SK-N-SH (cell line): ENCODE measurements at regions not wholly inside any gene's neighbourhood (a gene's known extent, or its start where the extent isn't known, plus 50 kb on each side); places are given as distances from the start of the nearest gene placed in this dataset.

ENCODE experiments used
- CTCF ChIA-PET: fragments of 300-600, 350-600 bp; formaldehyde crosslinking; extraction: SDS; loops from one replicate; lab custom pipeline; 2021; lab: Yijun Ruan, JAX
- POLR2A ChIA-PET: fragments of 350-600 bp; sonication (Branson Sonifier 250); formaldehyde crosslinking; extraction: SDS; loops from one replicate; lab custom pipeline; 2020; ENCODE audit warnings: antibody characterized with exemption, inconsistent platforms; lab: Yijun Ruan, JAX
- DNase-seq: peaks from one replicate; pipeline ENCODE4 v3.0.0; 2012
- H2AFZ ChIP-seq: fragments of 200-600 bp; sonication (generic); 2 replicates; pipeline ENCODE4 v1.8.1; 2016; ENCODE audit warnings: antibody characterized with exemption, mild to moderate bottlenecking, low read depth
- H3F3A ChIP-seq: fragments of 200-600 bp; sonication (generic); replicated peaks from 2 replicates; pipeline ENCODE3; 2016; ENCODE audit warnings: antibody characterized with exemption, mild to moderate bottlenecking; ENCODE audit not compliant: insufficient read depth
- H3K27ac ChIP-seq, 2 experiments: fragments of 200-500 bp in 1 of 2; fragments of 200-600 bp in 1 of 2; sonication (Bioruptor generic) in 1 of 2; sonication (generic), shearing (Covaris generic) in 1 of 2; 2 replicates each; pipeline versions ENCODE4 v1.5.1 to v1.6.1; 2014 to 2016; ENCODE audit warnings: low read depth in 2 of 2, inconsistent platforms in 1 of 2, low read length in 1 of 2, mild to moderate bottlenecking in 1 of 2, mixed read lengths in 1 of 2
- H3K27me3 ChIP-seq: fragments of 200-600 bp; sonication (generic), shearing (Covaris generic); 2 replicates; pipeline ENCODE4 v1.6.1; 2016; ENCODE audit warnings: mixed run types; ENCODE audit not compliant: insufficient read depth
- H3K36me3 ChIP-seq, 2 experiments: fragments of 200-500 bp in 1 of 2; fragments of 200-600 bp in 1 of 2; sonication (Bioruptor generic) in 1 of 2; sonication (generic) in 1 of 2; replicated peaks in 1 of 2; 2 replicates each; pipeline versions ENCODE3 to v1.5.1; 2014 to 2016; ENCODE audit warnings: low read length in 1 of 2, mild to moderate bottlenecking in 1 of 2; ENCODE audit not compliant: insufficient read depth in 2 of 2, control insufficient read depth in 1 of 2
- H3K4me1 ChIP-seq, 2 experiments: fragments of 200-500 bp in 1 of 2; fragments of 200-600 bp in 1 of 2; sonication (Bioruptor generic) in 1 of 2; sonication (generic), shearing (Covaris generic) in 1 of 2; 2 replicates each; pipeline versions ENCODE4 v1.5.1 to v1.6.1; 2014 to 2016; ENCODE audit warnings: low read depth in 1 of 2, low read length in 1 of 2, mixed run types in 1 of 2; ENCODE audit not compliant: insufficient read depth in 2 of 2, control insufficient read depth in 1 of 2
- H3K4me2 ChIP-seq: fragments of 200-600 bp; sonication (generic), shearing (Covaris generic); 2 replicates; pipeline ENCODE4 v1.6.1; 2017; ENCODE audit warnings: mixed run types
- H3K4me3 ChIP-seq, 2 experiments: fragments of 200-500 bp in 1 of 2; fragments of 200-600 bp in 1 of 2; sonication (Bioruptor generic) in 1 of 2; sonication (generic), shearing (Covaris generic) in 1 of 2; 2 replicates each; pipeline versions ENCODE4 v1.5.1 to v1.8.1; 2014 to 2016; ENCODE audit warnings: low read depth in 2 of 2, inconsistent platforms in 1 of 2, low read length in 1 of 2, mild to moderate bottlenecking in 1 of 2, mixed read lengths in 1 of 2, moderate library complexity in 1 of 2
- H3K79me2 ChIP-seq: fragments of 200-600 bp; sonication (generic); 2 replicates; pipeline ENCODE4 v1.8.1; 2017; ENCODE audit warnings: mild to moderate bottlenecking; ENCODE audit not compliant: insufficient read depth
- H3K9ac ChIP-seq: fragments of 200-600 bp; sonication (generic); 2 replicates; pipeline ENCODE4 v1.6.1; 2017; ENCODE audit warnings: mixed run types
- H3K9me2 ChIP-seq: fragments of 200-600 bp; sonication (generic); 2 replicates; pipeline ENCODE4 v1.6.1; 2017; ENCODE audit warnings: mixed run types
- H3K9me3 ChIP-seq: fragments of 200-600 bp; sonication (generic); 2 replicates; pipeline ENCODE4 v1.6.1; 2017; ENCODE audit warnings: mixed run types, mild to moderate bottlenecking, moderate library complexity
- H4K20me1 ChIP-seq: fragments of 200-600 bp; sonication (generic); 2 replicates; pipeline ENCODE4 v1.6.1; 2017; ENCODE audit warnings: mild to moderate bottlenecking, mixed run types; ENCODE audit not compliant: insufficient read depth
- CHD2 ChIP-seq: fragments of 150-350 bp; IDR thresholded peaks from 2 replicates; pipeline ENCODE4 v1.6.1; 2018; ENCODE audit warnings: low read length; ENCODE audit not compliant: partially characterized antibody
- FOXJ3 ChIP-seq: sonication (generic); formaldehyde crosslinking; IDR thresholded peaks from 2 replicates; pipeline ENCODE4 v1.5.1; 2020; ENCODE audit warnings: mild to moderate bottlenecking, missing genetic modification reagents
- FOXM1 ChIP-seq: IDR thresholded peaks from 2 replicates; pipeline ENCODE4 v1.4.0; 2012; ENCODE audit warnings: low read depth, mild to moderate bottlenecking
- JUND ChIP-seq: IDR thresholded peaks from 2 replicates; pipeline ENCODE4 v1.4.0; 2012
- NRF1 ChIP-seq: IDR thresholded peaks from 2 replicates; pipeline ENCODE4 v1.6.1; 2012; ENCODE audit warnings: low read depth, mild to moderate bottlenecking, low read length
- POLR2AphosphoS5 ChIP-seq: IDR thresholded peaks from 2 replicates; pipeline ENCODE4 v1.6.1; 2012; ENCODE audit warnings: low read depth, low read length
- RAD21 ChIP-seq: IDR thresholded peaks from 2 replicates; pipeline ENCODE4 v1.6.1; 2012; ENCODE audit warnings: mild to moderate bottlenecking, low read length
- RCOR1 ChIP-seq: fragments of 150-350 bp; IDR thresholded peaks from 2 replicates; pipeline ENCODE4 v1.6.1; 2017; ENCODE audit warnings: antibody characterized with exemption, low read length
- RFX5 ChIP-seq: IDR thresholded peaks from 2 replicates; pipeline ENCODE4 v1.6.1; 2012; ENCODE audit warnings: mild to moderate bottlenecking, improper control_type of control experiment, low read length
- TEAD4 ChIP-seq: IDR thresholded peaks from 2 replicates; pipeline ENCODE4 v1.4.0; 2012; ENCODE audit warnings: mild to moderate bottlenecking, borderline replicate concordance; ENCODE audit not compliant: insufficient read depth
- YY1 ChIP-seq: IDR thresholded peaks from 2 replicates; pipeline ENCODE4 v1.4.0; 2012; ENCODE audit warnings: low read depth, mild to moderate bottlenecking
- WGBS: methylation state at CpG from one replicate; pipeline ENCODE4 v1.1.6; 2017; ENCODE audit warnings: low lambda C conversion rate; 5-methylcytosine and 5-hydroxymethylcytosine counted together
- TF ChIP-seq, protein P1 (sequence below): fragments of 150-350 bp; IDR thresholded peaks from 2 replicates; pipeline ENCODE4 v1.6.1; 2016; ENCODE audit warnings: mild to moderate bottlenecking, low read depth, low read length
- TF ChIP-seq, protein P2 (sequence below): IDR thresholded peaks from 2 replicates; pipeline ENCODE4 v1.6.1; 2012; ENCODE audit warnings: mild to moderate bottlenecking, low read depth, low read length, moderate library complexity
- TF ChIP-seq, protein P3 (sequence below): IDR thresholded peaks from 2 replicates; pipeline ENCODE4; 2012
- TF ChIP-seq, protein P4 (sequence below): IDR thresholded peaks from 2 replicates; pipeline ENCODE4 v1.4.0; 2012; ENCODE audit warnings: low read depth, borderline replicate concordance

DNA sequence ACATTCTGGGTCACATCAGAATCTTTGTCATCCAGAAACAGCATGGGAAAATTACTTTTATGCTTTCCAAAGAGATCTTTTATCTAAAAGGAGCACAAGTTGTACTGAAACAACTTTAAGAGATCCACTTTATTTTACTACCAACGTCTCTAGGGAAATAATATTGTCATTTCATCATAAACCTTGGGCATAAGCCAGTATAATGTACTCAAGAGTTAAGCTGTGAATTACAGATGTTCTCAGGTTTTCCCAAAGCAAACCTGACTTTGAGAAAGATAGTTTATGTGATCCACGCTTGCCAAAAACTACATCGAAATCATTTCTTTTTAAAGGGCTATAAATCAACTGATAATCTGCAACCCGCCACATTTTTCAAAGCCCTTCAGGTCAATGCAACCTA is 124.1 kb upstream of the CRBN start:
- Histone ChIP-seq H3K79me2 (no peaks in the 10 kb centered on the region), H3K9ac (no peak overlapping the region), H3F3A (no peaks in the 10 kb centered on the region), H3K4me3 (no peak overlapping the region), H3K4me1 (no peaks in the 10 kb centered on the region), H3K36me3 (no peaks in the 10 kb centered on the region), H3K4me2 (no peak overlapping the region), H3K27me3 (no peaks in the 10 kb centered on the region), H3K9me2 (no peaks in the 10 kb centered on the region), H3K27ac (no peak overlapping the region), H2AFZ (no peak overlapping the region), H4K20me1 (no peaks in the 10 kb centered on the region), H3K9me3 (no peaks in the 10 kb centered on the region)
- TF ChIP-seq FOXM1 (no peak), POLR2AphosphoS5 (no peak), RCOR1 (no peak)
- TF ChIP-seq, protein P1, sequence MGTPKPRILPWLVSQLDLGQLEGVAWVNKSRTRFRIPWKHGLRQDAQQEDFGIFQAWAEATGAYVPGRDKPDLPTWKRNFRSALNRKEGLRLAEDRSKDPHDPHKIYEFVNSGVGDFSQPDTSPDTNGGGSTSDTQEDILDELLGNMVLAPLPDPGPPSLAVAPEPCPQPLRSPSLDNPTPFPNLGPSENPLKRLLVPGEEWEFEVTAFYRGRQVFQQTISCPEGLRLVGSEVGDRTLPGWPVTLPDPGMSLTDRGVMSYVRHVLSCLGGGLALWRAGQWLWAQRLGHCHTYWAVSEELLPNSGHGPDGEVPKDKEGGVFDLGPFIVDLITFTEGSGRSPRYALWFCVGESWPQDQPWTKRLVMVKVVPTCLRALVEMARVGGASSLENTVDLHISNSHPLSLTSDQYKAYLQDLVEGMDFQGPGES = no peak
- POLR2A ChIA-PET = no interaction called here
- 2% methylated on average over 4 of the region's 4 CpGs for WGBS
- CTCF ChIA-PET = no interaction called here
- DNase-seq = no peak

DNA sequence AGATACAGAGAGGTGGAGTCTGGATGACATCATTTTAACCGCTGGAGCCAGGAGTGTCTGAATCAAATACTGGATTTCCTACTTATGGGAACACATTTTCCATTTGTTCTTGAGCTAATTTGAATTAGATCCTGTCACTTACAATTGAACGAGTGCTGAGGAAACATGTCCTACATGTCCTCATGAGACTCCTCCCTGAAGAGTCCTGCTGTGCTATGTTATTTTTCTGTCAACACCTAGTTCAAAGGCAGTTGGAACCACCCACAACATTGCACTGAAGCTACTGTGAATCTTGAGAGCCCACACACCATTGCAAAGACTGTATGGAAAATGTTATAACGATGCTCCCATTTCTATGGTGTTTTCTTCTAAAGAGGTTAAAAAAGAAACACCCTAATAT is 123.5 kb upstream of the CRBN start:
- ChIA-PET POLR2A (no interaction called here), CTCF (no interaction called here)
- Histone ChIP-seq H3K9me2 (no peaks in the 10 kb centered on the region), H3K27ac (no peak overlapping the region), H4K20me1 (no peaks in the 10 kb centered on the region), H3K4me1 (no peaks in the 10 kb centered on the region), H3K27me3 (no peaks in the 10 kb centered on the region), H3K4me3 (no peak overlapping the region), H3K9me3 (no peaks in the 10 kb centered on the region), H3F3A (no peaks in the 10 kb centered on the region), H2AFZ (no peak overlapping the region), H3K9ac (no peak overlapping the region), H3K36me3 (no peaks in the 10 kb centered on the region), H3K4me2 (no peak overlapping the region), H3K79me2 (no peaks in the 10 kb centered on the region)
- WGBS = 0% methylated on average over 3 of the region's 3 CpGs
- TF ChIP-seq, protein P2, sequence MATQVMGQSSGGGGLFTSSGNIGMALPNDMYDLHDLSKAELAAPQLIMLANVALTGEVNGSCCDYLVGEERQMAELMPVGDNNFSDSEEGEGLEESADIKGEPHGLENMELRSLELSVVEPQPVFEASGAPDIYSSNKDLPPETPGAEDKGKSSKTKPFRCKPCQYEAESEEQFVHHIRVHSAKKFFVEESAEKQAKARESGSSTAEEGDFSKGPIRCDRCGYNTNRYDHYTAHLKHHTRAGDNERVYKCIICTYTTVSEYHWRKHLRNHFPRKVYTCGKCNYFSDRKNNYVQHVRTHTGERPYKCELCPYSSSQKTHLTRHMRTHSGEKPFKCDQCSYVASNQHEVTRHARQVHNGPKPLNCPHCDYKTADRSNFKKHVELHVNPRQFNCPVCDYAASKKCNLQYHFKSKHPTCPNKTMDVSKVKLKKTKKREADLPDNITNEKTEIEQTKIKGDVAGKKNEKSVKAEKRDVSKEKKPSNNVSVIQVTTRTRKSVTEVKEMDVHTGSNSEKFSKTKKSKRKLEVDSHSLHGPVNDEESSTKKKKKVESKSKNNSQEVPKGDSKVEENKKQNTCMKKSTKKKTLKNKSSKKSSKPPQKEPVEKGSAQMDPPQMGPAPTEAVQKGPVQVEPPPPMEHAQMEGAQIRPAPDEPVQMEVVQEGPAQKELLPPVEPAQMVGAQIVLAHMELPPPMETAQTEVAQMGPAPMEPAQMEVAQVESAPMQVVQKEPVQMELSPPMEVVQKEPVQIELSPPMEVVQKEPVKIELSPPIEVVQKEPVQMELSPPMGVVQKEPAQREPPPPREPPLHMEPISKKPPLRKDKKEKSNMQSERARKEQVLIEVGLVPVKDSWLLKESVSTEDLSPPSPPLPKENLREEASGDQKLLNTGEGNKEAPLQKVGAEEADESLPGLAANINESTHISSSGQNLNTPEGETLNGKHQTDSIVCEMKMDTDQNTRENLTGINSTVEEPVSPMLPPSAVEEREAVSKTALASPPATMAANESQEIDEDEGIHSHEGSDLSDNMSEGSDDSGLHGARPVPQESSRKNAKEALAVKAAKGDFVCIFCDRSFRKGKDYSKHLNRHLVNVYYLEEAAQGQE = no peak
- TF ChIP-seq JUND = no peak
- TF ChIP-seq YY1 = no peak
- TF ChIP-seq, protein P3, sequence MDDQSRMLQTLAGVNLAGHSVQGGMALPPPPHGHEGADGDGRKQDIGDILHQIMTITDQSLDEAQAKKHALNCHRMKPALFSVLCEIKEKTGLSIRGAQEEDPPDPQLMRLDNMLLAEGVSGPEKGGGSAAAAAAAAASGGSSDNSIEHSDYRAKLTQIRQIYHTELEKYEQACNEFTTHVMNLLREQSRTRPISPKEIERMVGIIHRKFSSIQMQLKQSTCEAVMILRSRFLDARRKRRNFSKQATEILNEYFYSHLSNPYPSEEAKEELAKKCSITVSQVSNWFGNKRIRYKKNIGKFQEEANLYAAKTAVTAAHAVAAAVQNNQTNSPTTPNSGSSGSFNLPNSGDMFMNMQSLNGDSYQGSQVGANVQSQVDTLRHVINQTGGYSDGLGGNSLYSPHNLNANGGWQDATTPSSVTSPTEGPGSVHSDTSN = no peak
- no peak for TF ChIP-seq RFX5
- TF ChIP-seq RAD21 = no peak
- TF ChIP-seq NRF1 = no peak
- TF ChIP-seq, protein P4, sequence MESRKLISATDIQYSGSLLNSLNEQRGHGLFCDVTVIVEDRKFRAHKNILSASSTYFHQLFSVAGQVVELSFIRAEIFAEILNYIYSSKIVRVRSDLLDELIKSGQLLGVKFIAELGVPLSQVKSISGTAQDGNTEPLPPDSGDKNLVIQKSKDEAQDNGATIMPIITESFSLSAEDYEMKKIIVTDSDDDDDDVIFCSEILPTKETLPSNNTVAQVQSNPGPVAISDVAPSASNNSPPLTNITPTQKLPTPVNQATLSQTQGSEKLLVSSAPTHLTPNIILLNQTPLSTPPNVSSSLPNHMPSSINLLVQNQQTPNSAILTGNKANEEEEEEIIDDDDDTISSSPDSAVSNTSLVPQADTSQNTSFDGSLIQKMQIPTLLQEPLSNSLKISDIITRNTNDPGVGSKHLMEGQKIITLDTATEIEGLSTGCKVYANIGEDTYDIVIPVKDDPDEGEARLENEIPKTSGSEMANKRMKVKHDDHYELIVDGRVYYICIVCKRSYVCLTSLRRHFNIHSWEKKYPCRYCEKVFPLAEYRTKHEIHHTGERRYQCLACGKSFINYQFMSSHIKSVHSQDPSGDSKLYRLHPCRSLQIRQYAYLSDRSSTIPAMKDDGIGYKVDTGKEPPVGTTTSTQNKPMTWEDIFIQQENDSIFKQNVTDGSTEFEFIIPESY = no peak
- no peak for TF ChIP-seq FOXM1
- TF ChIP-seq TEAD4 = no peak
- TF ChIP-seq FOXJ3 = no peak
- TF ChIP-seq CHD2 = no peak
- no peak for DNase-seq
